ENCODE measurements at regions not wholly inside any gene's neighbourhood (a gene's known extent, or its start where the extent isn't known, plus 50 kb on each side); places are given as distances from the start of the nearest gene placed in this dataset.

DNA sequence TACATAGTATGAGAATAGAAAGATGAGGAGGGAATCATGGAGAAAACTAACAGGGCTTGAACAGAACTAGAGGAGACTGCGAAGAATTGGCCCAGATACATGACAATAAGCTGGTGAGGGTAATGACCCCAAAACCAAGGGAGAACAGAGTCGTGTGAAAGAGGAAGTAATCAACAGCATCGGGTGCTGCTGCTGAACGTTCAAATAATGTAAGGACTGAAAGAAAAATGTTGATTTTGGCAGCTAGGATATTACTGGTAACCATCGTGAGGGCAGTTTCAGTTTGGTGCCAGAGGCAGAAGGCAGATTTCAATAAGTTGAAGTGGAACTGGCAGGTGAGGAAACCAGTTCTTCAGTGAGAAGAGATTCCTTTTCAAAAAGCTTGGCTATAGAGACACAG, 66.8 kb upstream of the SMC2 start:
- Histone ChIP-seq H3K9me3 (ENCODE audit: control insufficient read depth in 2 of 2, insufficient read depth in 1 of 2, low read depth in 1 of 2, low read length in 1 of 2) (no peaks in the 10 kb centered on the region), H3K4me1 (ENCODE audit: control insufficient read depth in 3 of 3, insufficient read depth in 2 of 3, low read depth in 1 of 3, low read length in 2 of 3) (no peaks in the 10 kb centered on the region), H3K27ac (ENCODE audit: low read depth in 1 of 3, low read length in 2 of 3) (no peak overlapping the region), H3K36me3 (ENCODE audit: control insufficient read depth in 3 of 3, insufficient read depth in 2 of 3, low read depth in 1 of 3, low read length in 3 of 3) (no peaks in the 10 kb centered on the region), H3K27me3 (ENCODE audit: control insufficient read depth in 3 of 3, insufficient read depth in 3 of 3, low read length in 3 of 3) (peaks cover 0 to 1% (median 0%) of the 10 kb centered on the region in 3 donors), H3K4me3 (ENCODE audit: low read depth in 1 of 3, low read length in 3 of 3) (no peak overlapping the region)
- WGBS, 3 donors, result 39 to 53% (median 42%) methylated on average over 5 of the region's 5 CpGs
- DNase-seq (no peak), FAIRE-seq (no peak)

DNA sequence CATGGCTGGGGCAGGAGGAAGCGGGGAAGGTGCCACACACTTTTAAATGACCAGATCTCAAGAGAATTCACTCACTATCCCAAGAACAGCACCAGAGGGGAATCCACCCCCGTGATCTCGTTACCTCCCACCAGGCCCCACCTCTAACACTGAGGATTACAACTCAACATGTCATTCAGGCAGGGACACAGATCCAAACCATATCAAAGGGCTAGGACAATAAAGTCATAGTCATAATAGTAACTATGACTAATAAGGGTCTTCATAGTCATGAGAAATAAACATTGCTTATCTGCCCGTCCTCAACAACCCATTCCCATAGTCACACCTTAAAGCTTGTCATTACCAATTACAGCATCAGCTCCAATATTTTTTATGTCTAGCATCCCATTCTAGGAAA, 65.3 kb upstream of the SMC2 start:
- H3K9me3 ChIP-seq (ENCODE audit: control insufficient read depth in 2 of 2, insufficient read depth in 1 of 2, low read depth in 1 of 2, low read length in 1 of 2), result no peaks in the 10 kb centered on the region
- H3K4me1 ChIP-seq (ENCODE audit: control insufficient read depth in 3 of 3, insufficient read depth in 2 of 3, low read depth in 1 of 3, low read length in 2 of 3), result no peaks in the 10 kb centered on the region
- H3K27ac ChIP-seq (ENCODE audit: low read depth in 1 of 3, low read length in 2 of 3), result no peak overlapping the region
- DNase-seq (no peak), FAIRE-seq (no peak)
- peaks cover 0 to 1% (median 0%) of the 10 kb centered on the region in 3 donors for H3K27me3 ChIP-seq (ENCODE audit: control insufficient read depth in 3 of 3, insufficient read depth in 3 of 3, low read length in 3 of 3)
- H3K4me3 ChIP-seq (ENCODE audit: low read depth in 1 of 3, low read length in 3 of 3), result no peak overlapping the region
- WGBS, 3 donors, result 64 to 69% (median 68%) methylated on average over 4 of the region's 4 CpGs
- H3K36me3 ChIP-seq (ENCODE audit: control insufficient read depth in 3 of 3, insufficient read depth in 2 of 3, low read depth in 1 of 3, low read length in 3 of 3), result no peaks in the 10 kb centered on the region
